ENCODE measurements at regions not wholly inside any gene's neighbourhood (a gene's known extent, or its start where the extent isn't known, plus 50 kb on each side); places are given as distances from the start of the nearest gene placed in this dataset.

GRCh38 chr9:89837162-89837933, 232.5 kb downstream of the GADD45G start:
- no peak overlapping the region for H2BK12ac ChIP-seq (ENCODE audit: low read depth, low read length)
- H2AFZ ChIP-seq (ENCODE audit: low read length), result no peak overlapping the region
- no peaks in the 10 kb centered on the region for H3K79me2 ChIP-seq (ENCODE audit: control insufficient read depth in 1 of 2, insufficient read depth in 2 of 2, low read length in 2 of 2)
- H3K23me2 ChIP-seq (ENCODE audit: low read depth, low read length), result no peaks in the 10 kb centered on the region
- H2BK15ac ChIP-seq (ENCODE audit: low read length), result no peak overlapping the region; the same call in 1 of the 2 replicates
- H3K79me1 ChIP-seq (ENCODE audit: low read depth, low read length), result no peaks in the 10 kb centered on the region
- H3K27ac ChIP-seq (ENCODE audit: low read depth, low read length), result no peak overlapping the region
- FAIRE-seq, result no peak
- no peak overlapping the region for H3K23ac ChIP-seq (ENCODE audit: insufficient read length)
- no peak overlapping the region for H3K18ac ChIP-seq (ENCODE audit: extremely low read depth, low read length)
- H2BK20ac ChIP-seq (ENCODE audit: low read length), result no peak overlapping the region; the same call in 1 of the 2 replicates
- no peak overlapping the region for H2AK5ac ChIP-seq (ENCODE audit: low read depth, low read length)
- peaks cover 1 to 15% (median 8%) of the 10 kb centered on the region in 4 experiments; a peak in 6 of 7 replicates for H3K4me1 ChIP-seq (replicated peaks in 1 of 4; ENCODE audit: control insufficient read depth in 3 of 4, insufficient read depth in 4 of 4, low read length in 3 of 4)
- no peak overlapping the region for H3K4me3 ChIP-seq (ENCODE audit: extremely low read depth in 1 of 4, insufficient read depth in 2 of 4, low read depth in 3 of 4, low read length in 4 of 4)
- ChIA-PET POLR2A (ENCODE audit: partially characterized antibody) (interaction anchor here (1.1 kb wide), 1 partner anchor 79 kb away, joined by 3 read pairs; no protein-coding TSS in a partner anchor), CTCF (ENCODE audit: partially characterized antibody) (interaction anchor here (0.7 to 0.8 kb wide), 2 partner anchors 76 to 243 kb away, joined by 3 read pairs; no protein-coding TSS in a partner anchor)
- no peak overlapping the region for H4K91ac ChIP-seq (replicated peaks; ENCODE audit: insufficient read length, low read length)
- H4K20me1 ChIP-seq (replicated peaks in 1 of 2; ENCODE audit: control insufficient read depth in 1 of 2, insufficient read depth in 2 of 2, low read length in 2 of 2), result no peaks in the 10 kb centered on the region
- no peaks in the 10 kb centered on the region for H3K9me3 ChIP-seq (ENCODE audit: insufficient read depth in 2 of 2, low read depth in 1 of 2, low read length in 1 of 2)
- H3K4ac ChIP-seq (replicated peaks; ENCODE audit: insufficient read length, low read depth, low read length), result no peak overlapping the region
- no peak overlapping the region for H4K5ac ChIP-seq (ENCODE audit: insufficient read length, low read depth, low read length)
- no peak overlapping the region for H3K4me2 ChIP-seq (ENCODE audit: insufficient read depth in 1 of 2, low read depth in 2 of 2, low read length in 2 of 2)
- no peak overlapping the region for H2BK120ac ChIP-seq (replicated peaks; ENCODE audit: low read depth, low read length)
- peaks cover 0 to 3% (median 0%) of the 10 kb centered on the region in 4 experiments; a peak in 1 of 7 replicates for H3K27me3 ChIP-seq (replicated peaks in 1 of 4; ENCODE audit: control insufficient read depth in 3 of 4, extremely low read depth in 1 of 4, insufficient read depth in 3 of 4, low read length in 3 of 4)
- H2BK5ac ChIP-seq (ENCODE audit: low read depth, low read length), result no peak overlapping the region
- no peak overlapping the region for H3K56ac ChIP-seq (replicated peaks; ENCODE audit: insufficient read length, low read depth, low read length)
- TF ChIP-seq TCF12 (IDR thresholded peaks at IDR 0.05; ENCODE audit: low read depth, low read length), result no peak
- no peak overlapping the region for H4K8ac ChIP-seq (ENCODE audit: extremely low read depth, insufficient read depth, low read length)
- DNase-seq (ENCODE audit: low read depth in 1 of 2, low spot score in 2 of 2), result no peak
- no peak overlapping the region for H3K9ac ChIP-seq (replicated peaks in 1 of 4; ENCODE audit: extremely low read depth in 1 of 4, low read depth in 3 of 4, low read length in 3 of 4)
- H3K36me3 ChIP-seq (ENCODE audit: control insufficient read depth in 2 of 4, insufficient read depth in 4 of 4, low read length in 3 of 4), result no peaks in the 10 kb centered on the region
- WGBS, 2 experiments (ENCODE audit: extremely low coverage in 1 of 2, insufficient coverage in 1 of 2, insufficient read length in 1 of 2, insufficient replicate concordance in 2 of 2, low coverage in 1 of 2, low lambda C conversion rate in 2 of 2, missing lambda C conversion rate in 1 of 2), result 88% methylated on average over 11 of the region's 11 CpGs; no CpG with 5 or more reads in 1 of the 2 experiments
- H3K14ac ChIP-seq (ENCODE audit: insufficient read length), result no peak overlapping the region

All from H1 (cell line).